Mononuclear cell (primary cell): ENCODE measurements at regions not wholly inside any gene's neighbourhood (a gene's known extent, or its start where the extent isn't known, plus 50 kb on each side); places are given as distances from the start of the nearest gene placed in this dataset.

Source experiments
- H3K27me3 ChIP-seq: 2 replicates; pipeline ENCODE4 v1.6.0; 2011; ENCODE audit warnings: low read length, control low read depth; ENCODE audit not compliant: insufficient read depth
- H3K4me1 ChIP-seq: 2 replicates; pipeline ENCODE4 v1.5.1; 2011; ENCODE audit warnings: mild to moderate bottlenecking, low read length, control low read depth; ENCODE audit not compliant: insufficient read depth
- H3K4me3 ChIP-seq: 2 replicates; pipeline ENCODE4 v1.5.1; 2011; ENCODE audit warnings: mild to moderate bottlenecking, low read length, moderate library complexity
- H3K9me3 ChIP-seq: 2 replicates; pipeline ENCODE4 v1.5.1; 2011; ENCODE audit warnings: low read depth, mild to moderate bottlenecking, control low read depth, low read length

GRCh38 chr2:172193331-172194089, 90.8 kb upstream of the DLX2 start:
- Histone ChIP-seq H3K9me3 (peaks cover 13% of the 10 kb centered on the region), H3K27me3 (no peaks in the 10 kb centered on the region), H3K4me3 (no peak overlapping the region), H3K4me1 (peaks cover 24% of the 10 kb centered on the region)

GRCh38 chr2:172195836-172196376, 93.2 kb upstream of the DLX2 start:
- Histone ChIP-seq H3K9me3 (peaks cover 13% of the 10 kb centered on the region), H3K27me3 (no peaks in the 10 kb centered on the region), H3K4me3 (no peak overlapping the region), H3K4me1 (peaks cover 33% of the 10 kb centered on the region)

GRCh38 chr2:172196768-172197431, 94.2 kb upstream of the DLX2 start:
- Histone ChIP-seq H3K4me3 (no peak overlapping the region), H3K27me3 (no peaks in the 10 kb centered on the region), H3K4me1 (peaks cover 33% of the 10 kb centered on the region), H3K9me3 (peaks cover 13% of the 10 kb centered on the region)

GRCh38 chr2:172198361-172198760, 95.7 kb upstream of the DLX2 start:
- H3K9me3 ChIP-seq: peaks cover 13% of the 10 kb centered on the region
- no peaks in the 10 kb centered on the region for H3K27me3 ChIP-seq
- H3K4me1 ChIP-seq: peaks cover 33% of the 10 kb centered on the region
- H3K4me3 ChIP-seq: no peak overlapping the region

- Histone ChIP-seq H3K4me1 (peaks cover 33% of the 10 kb centered on the region), H3K4me3 (no peak overlapping the region), H3K27me3 (no peaks in the 10 kb centered on the region), H3K9me3 (peaks cover 8% of the 10 kb centered on the region)
These were observed 96.2 kb upstream of the DLX2 start for GRCh38 chr2:172198908-172199307.

- Histone ChIP-seq H3K4me3 (no peak overlapping the region), H3K9me3 (no peaks in the 10 kb centered on the region), H3K4me1 (peaks cover 36% of the 10 kb centered on the region), H3K27me3 (no peaks in the 10 kb centered on the region)
These were observed 97.9 kb upstream of the DLX2 start for GRCh38 chr2:172200495-172201085.

- H3K9me3 ChIP-seq: no peaks in the 10 kb centered on the region
- H3K4me1 ChIP-seq: peaks cover 18% of the 10 kb centered on the region
- no peak overlapping the region for H3K4me3 ChIP-seq
- H3K27me3 ChIP-seq: no peaks in the 10 kb centered on the region
These were observed 101.6 kb upstream of the DLX2 start for GRCh38 chr2:172204309-172204708.

- Histone ChIP-seq H3K4me1 (peaks cover 22% of the 10 kb centered on the region), H3K27me3 (no peaks in the 10 kb centered on the region), H3K4me3 (no peak overlapping the region), H3K9me3 (no peaks in the 10 kb centered on the region)
These were observed 102.1 kb upstream of the DLX2 start for GRCh38 chr2:172204762-172205161.

- Histone ChIP-seq H3K4me3 (no peak overlapping the region), H3K27me3 (no peaks in the 10 kb centered on the region), H3K4me1 (peaks cover 27% of the 10 kb centered on the region), H3K9me3 (no peaks in the 10 kb centered on the region)
These were observed 102.6 kb upstream of the DLX2 start for GRCh38 chr2:172205292-172205691.

GRCh38 chr2:172207911-172208310, 105.2 kb upstream of the DLX2 start:
- Histone ChIP-seq H3K9me3 (no peaks in the 10 kb centered on the region), H3K27me3 (no peaks in the 10 kb centered on the region), H3K4me3 (no peak overlapping the region), H3K4me1 (peaks cover 32% of the 10 kb centered on the region)

GRCh38 chr2:172208791-172209325, 106.2 kb upstream of the DLX2 start:
- no peaks in the 10 kb centered on the region for H3K9me3 ChIP-seq
- H3K4me3 ChIP-seq: no peak overlapping the region
- peaks cover 32% of the 10 kb centered on the region for H3K4me1 ChIP-seq

GRCh38 chr2:172210599-172210998, 107.9 kb upstream of the DLX2 start:
- H3K4me3 ChIP-seq: no peak overlapping the region
- peaks cover 29% of the 10 kb centered on the region for H3K4me1 ChIP-seq
- no peaks in the 10 kb centered on the region for H3K27me3 ChIP-seq
- no peaks in the 10 kb centered on the region for H3K9me3 ChIP-seq

More at GRCh38 chr2:172208791-172209325, 106.2 kb upstream of the DLX2 start:
- H3K27me3 ChIP-seq: no peaks in the 10 kb centered on the region

GRCh38 chr2:172211512-172211911, 108.8 kb upstream of the DLX2 start:
- Histone ChIP-seq H3K9me3 (no peaks in the 10 kb centered on the region), H3K27me3 (no peaks in the 10 kb centered on the region), H3K4me1 (peaks cover 29% of the 10 kb centered on the region), H3K4me3 (no peak overlapping the region)

- Histone ChIP-seq H3K4me3 (no peak overlapping the region), H3K9me3 (no peaks in the 10 kb centered on the region), H3K4me1 (peaks cover 25% of the 10 kb centered on the region), H3K27me3 (no peaks in the 10 kb centered on the region)
These were observed 110.6 kb upstream of the DLX2 start for GRCh38 chr2:172213116-172213860.
